ENCODE measurements at regions not wholly inside any gene's neighbourhood (a gene's known extent, or its start where the extent isn't known, plus 50 kb on each side); places are given as distances from the start of the nearest gene placed in this dataset.

DNA sequence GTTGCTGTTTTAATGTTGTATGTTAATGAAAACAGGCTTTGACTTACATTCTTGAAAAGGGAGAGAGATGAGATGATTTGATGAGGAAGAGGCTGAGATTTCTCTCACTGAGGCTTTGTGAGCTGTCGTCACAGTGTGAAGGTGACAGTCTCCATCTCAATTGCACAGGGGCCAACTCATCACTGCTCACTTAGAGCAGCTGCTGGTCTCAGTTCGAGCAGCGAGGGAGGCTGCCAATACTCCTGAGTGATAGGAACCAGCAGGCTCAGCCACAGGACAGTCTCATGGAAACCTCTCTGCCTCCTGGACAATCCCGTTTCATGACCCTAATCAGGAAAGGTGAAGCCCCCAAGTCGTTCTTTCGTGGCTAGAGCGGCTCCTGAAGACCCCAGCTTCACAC lies 170.7 kb upstream of the SOX11 start:
- peak; percentile 61 to 81 for DNase-seq

DNA sequence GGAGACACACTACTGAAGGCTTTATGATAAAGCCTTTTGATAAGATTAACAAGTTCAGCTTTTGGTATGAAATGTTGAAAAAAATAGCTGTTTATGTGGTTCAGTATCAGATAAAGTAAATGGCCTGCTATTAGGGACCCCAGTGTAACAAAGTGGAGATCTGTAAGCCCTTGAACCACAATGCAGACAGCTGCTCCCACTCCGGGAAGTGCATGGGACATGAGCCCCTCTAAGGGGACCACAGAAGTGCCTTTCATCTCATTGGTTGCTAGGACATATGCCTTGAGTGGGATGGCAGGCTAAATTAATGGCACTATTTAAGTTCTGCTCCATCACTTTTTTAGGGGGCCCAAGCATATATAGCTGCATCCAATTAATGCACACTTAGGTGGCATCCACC lies 167.6 kb upstream of the SOX11 start:
- no peak for DNase-seq

- DNase-seq: no peak
Measured at GRCh38 chr2:5528706-5529105, 163.5 kb upstream of the SOX11 start.

GRCh38 chr2:5530011-5530696 lies 162.0 kb upstream of the SOX11 start:
- no peak for DNase-seq

GRCh38 chr2:5535301-5535700 lies 156.9 kb upstream of the SOX11 start:
- DNase-seq: no peak

- DNase-seq: no peak
Measured at GRCh38 chr2:5537180-5537688, 154.9 kb upstream of the SOX11 start.

- no peak for DNase-seq
Measured at GRCh38 chr2:5538313-5538712, 153.9 kb upstream of the SOX11 start.

DNA sequence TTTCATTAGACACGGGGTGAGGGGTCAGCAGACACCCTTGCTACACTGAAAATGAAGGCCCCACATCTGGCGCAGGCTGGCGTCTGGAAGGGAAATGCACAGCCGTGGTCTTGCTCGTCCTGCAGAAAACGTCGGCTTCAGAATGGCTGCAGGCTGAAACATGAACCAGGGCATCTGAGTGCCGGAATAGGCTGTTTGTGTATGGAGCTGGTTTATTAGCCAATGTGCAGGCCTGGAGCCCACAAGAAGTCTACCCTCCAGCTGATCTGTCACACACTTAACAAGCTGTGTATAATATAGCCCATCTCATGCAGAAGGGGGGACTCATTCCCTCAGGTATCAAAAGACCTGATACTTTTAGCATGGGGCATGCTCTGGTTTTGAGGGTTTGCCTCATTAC lies 153.4 kb upstream of the SOX11 start:
- peak; percentile 72 to 77 for DNase-seq

GRCh38 chr2:5539282-5540165 lies 152.7 kb upstream of the SOX11 start:
- peak; percentile 61 to 68 for DNase-seq

DNA sequence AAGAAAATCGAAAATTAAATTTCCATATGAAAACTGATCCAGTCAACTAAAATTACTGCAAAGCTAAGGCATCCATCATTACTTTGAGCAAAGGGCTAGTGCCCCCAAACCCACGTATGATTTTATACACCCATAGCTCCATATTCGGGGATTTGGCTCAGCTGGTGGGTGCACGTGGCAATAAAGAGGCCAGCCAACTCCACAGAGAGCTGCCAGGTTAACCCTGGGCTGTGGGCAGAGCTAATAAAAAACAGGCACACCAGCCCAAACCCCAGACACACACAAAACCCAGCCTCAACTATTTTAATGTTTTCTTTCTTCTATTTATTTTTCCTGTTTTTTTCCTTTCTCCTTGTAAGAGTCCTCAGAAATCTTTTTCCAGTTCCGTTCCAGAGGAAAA lies 151.3 kb upstream of the SOX11 start:
- no peak for DNase-seq

GRCh38 chr2:5544205-5544786 lies 147.9 kb upstream of the SOX11 start:
- no peak for DNase-seq

- DNase-seq: no peak
Measured at GRCh38 chr2:5546181-5546580, 146.0 kb upstream of the SOX11 start.

DNA sequence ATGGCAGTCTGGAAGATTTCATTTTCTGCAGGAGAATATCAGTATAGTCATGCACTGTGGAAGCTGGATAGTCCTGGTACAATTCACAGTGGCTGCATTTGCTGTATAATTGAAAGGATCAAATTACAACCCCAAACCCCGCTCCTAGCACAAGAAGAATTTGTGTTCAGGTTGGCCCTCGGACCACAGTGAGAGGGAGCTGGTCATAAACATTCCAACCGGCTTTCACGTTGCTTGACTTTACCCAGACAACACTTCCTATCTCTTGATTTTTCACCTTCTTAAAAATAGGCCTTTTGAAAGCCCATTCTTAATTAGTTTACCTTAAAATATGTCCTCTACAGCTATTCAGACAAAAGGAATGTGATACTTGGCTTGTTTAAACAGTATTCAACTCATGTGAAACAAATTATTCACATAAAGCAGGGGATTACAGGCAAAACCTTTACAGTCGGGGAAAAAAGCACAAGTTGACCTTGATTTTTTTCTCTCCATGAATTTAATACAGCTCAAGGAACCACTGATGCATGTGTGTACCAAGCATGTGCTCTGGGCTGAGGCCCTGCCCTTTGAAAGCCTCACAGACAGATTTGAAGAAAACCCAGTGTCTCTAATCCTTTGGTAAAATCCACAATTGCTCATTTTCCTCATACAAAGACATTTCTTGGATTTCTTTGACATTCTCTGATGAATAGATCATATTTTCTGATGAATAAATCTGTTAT lies 143.0 kb upstream of the SOX11 start:
- DNase-seq: peak in 1 of 2 experiments; percentile 14

DNA sequence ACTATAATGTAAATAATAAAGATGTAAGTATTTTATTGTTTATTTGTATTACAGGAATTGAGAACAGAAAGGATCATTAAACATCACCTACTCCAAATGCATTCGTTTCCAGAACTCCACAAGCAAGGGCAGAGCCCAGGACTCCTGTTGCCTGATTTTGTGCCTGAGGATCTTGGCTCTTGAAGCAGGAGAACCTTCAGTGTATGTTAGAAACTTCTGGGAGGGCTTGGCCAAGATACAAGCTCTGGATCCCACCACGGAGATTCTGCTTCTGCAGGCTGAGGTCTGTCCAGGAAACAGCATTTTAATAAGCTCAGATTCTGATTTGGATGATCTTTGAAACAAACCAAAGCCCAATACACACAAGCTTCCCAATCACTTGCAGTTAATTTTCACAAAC lies 142.4 kb upstream of the SOX11 start:
- no peak for DNase-seq

DNA sequence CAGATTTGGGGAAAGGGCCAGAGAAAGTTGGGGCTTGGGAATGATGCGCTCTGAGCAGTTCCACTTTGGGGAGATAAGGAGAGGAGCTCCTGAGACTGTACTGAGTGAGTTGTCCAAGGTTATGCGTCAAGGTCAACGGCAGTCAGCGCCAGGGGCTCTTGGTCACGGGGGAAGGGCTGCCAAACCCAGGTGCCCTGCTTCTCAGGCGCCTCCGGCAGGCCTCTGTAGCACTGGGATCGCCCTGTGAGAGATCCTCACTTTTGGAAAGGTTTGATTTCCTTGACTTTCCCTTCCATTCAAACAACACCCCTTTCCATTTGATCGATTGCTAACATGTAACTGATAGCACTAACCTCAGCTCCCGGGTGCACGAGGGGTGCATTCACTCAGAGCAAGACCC lies 136.5 kb upstream of the SOX11 start:
- no peak for DNase-seq

- peak; percentile 41 to 53 for DNase-seq
Measured at GRCh38 chr2:5561006-5561405, 131.2 kb upstream of the SOX11 start.

GRCh38 chr2:5562426-5562825 lies 129.8 kb upstream of the SOX11 start:
- DNase-seq: no peak

DNA sequence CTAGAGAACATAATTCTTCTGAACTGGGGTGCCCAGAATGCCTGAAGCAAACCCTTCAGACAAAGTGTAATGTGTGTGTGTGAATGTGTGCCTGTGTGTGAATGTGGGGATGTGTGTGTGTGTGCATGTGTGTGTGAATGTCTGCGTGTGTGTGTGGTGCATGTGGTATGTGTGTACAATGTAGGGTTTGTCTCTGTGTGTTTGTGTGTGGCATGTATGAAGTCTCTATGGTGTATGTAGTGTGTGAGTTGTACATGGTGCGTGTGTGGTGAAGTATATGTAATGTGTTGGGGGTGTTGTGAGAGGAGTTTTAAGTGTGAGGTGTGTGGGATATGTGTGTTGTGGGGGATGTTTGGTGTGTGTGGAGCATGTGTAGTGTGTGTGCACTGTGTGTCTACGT lies 129.3 kb upstream of the SOX11 start:
- no peak for DNase-seq

DNA sequence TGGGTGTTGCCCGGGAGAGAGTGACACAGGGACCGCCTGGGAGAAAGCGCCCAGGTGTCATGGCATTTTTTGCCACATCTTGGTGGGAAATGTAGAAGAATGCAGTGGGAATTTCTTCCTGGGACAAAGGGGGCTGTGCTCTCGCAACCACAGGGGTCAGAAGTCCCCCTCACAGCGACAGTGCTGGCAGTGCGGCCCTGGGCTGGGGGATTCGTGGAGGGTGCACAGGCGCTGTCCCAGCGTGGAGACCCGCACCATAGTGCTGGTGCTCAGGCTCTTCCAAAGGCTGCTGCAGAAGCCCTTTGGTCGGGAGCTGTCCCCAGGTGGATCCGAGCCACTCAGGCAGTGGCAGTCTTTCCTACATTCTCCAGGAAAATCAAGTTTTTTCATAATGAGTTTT lies 128.8 kb upstream of the SOX11 start:
- no peak for DNase-seq

- no peak for DNase-seq
Measured at GRCh38 chr2:5569256-5569655, 122.9 kb upstream of the SOX11 start.

DNA sequence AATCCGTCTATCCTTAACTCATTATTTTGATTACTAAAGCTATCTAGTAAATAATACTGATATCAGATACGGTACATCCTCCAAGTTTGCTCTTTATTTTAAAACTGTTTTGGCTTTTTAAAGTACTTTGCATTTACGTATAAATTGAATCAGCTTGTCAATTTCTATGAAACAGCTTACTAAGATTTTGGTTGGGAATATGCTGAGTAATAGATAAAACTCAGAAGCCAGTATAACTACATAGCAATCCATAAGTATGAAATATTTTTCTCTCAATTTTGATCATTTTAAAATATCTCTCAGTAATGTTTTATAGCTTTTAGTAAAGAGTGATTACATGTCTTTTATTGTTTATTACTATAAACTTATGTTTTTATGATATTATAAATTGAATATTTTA lies 116.2 kb upstream of the SOX11 start:
- DNase-seq: no peak

- DNase-seq: no peak
Measured at GRCh38 chr2:5587766-5588165, 104.4 kb upstream of the SOX11 start.

GRCh38 chr2:5588601-5589000 lies 103.6 kb upstream of the SOX11 start:
- no peak for DNase-seq

All from SHP77 (cell line).